ENCODE measurements at regions not wholly inside any gene's neighbourhood (a gene's known extent, or its start where the extent isn't known, plus 50 kb on each side); places are given as distances from the start of the nearest gene placed in this dataset.

DNA sequence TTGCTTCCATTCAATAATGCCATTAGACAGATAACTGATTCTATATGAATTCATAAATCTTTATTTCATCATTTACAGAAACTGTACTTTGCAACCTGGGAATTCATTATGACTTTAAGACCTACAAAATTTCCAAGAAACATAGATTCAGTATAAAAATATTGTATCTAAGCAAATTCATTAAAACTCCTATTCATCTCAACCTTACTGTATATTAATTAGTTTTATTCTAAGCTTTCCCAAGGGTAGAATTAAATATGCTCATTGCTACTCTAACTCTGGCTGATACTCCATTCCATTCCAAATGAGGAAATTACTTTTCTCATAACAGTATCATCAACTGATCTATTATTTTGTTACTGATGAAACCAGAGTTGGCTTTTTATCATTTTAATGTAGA is 473.0 kb upstream of the LRRTM4 start:
- intact Hi-C loops (cut with micrococcal nuclease): no loop called here
- H3K4me1 Mint-ChIP-seq: no peaks in the 10 kb centered on the region
- no peak overlapping the region for H3K4me3 ChIP-seq (replicated peaks in 1 of 3; ENCODE audit: low read depth in 2 of 3, low read length in 3 of 3)
- H3K4me3 Mint-ChIP-seq: no peak overlapping the region
- H3K9ac ChIP-seq (ENCODE audit: insufficient read depth, low read length, poor library complexity, severe bottlenecking): no peak overlapping the region
- TF ChIP-seq, protein P1, sequence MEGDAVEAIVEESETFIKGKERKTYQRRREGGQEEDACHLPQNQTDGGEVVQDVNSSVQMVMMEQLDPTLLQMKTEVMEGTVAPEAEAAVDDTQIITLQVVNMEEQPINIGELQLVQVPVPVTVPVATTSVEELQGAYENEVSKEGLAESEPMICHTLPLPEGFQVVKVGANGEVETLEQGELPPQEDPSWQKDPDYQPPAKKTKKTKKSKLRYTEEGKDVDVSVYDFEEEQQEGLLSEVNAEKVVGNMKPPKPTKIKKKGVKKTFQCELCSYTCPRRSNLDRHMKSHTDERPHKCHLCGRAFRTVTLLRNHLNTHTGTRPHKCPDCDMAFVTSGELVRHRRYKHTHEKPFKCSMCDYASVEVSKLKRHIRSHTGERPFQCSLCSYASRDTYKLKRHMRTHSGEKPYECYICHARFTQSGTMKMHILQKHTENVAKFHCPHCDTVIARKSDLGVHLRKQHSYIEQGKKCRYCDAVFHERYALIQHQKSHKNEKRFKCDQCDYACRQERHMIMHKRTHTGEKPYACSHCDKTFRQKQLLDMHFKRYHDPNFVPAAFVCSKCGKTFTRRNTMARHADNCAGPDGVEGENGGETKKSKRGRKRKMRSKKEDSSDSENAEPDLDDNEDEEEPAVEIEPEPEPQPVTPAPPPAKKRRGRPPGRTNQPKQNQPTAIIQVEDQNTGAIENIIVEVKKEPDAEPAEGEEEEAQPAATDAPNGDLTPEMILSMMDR (IDR thresholded peaks at IDR 0.05): no peak
- H3K4me1 ChIP-seq (ENCODE audit: control insufficient read depth in 1 of 2, insufficient read depth in 2 of 2, low read length in 2 of 2): no peaks in the 10 kb centered on the region
- H3K27me3 ChIP-seq (ENCODE audit: control insufficient read depth in 2 of 2, insufficient read depth in 2 of 2, low read length in 2 of 2): no peaks in the 10 kb centered on the region
- no peak for DNase-seq
- H3K4me2 ChIP-seq (replicated peaks; ENCODE audit: extremely low read depth, low read length, poor library complexity, severe bottlenecking): no peak overlapping the region
- no peaks in the 10 kb centered on the region for H4K20me1 ChIP-seq (ENCODE audit: insufficient read depth, low read length)
- no peaks in the 10 kb centered on the region for H3K9me3 ChIP-seq (replicated peaks in 1 of 2; ENCODE audit: control insufficient read depth in 1 of 2, insufficient read depth in 1 of 2, low read length in 2 of 2)
- H3K27ac ChIP-seq (ENCODE audit: low read depth in 1 of 2, low read length in 2 of 2): no peak overlapping the region
- no peaks in the 10 kb centered on the region for H3K9me3 Mint-ChIP-seq
- H3K27ac Mint-ChIP-seq: no peak overlapping the region
- H2AFZ ChIP-seq (ENCODE audit: insufficient read depth, low read depth, low read length, poor library complexity, severe bottlenecking): no peak overlapping the region
- H3K79me2 ChIP-seq (ENCODE audit: insufficient read depth, low read length): no peaks in the 10 kb centered on the region
- no peaks in the 10 kb centered on the region for H3K27me3 Mint-ChIP-seq (ENCODE audit: low read depth in 3 of 3)
- no peaks in the 10 kb centered on the region for H3K36me3 Mint-ChIP-seq
- no peaks in the 10 kb centered on the region for H3K36me3 ChIP-seq (replicated peaks in 1 of 2; ENCODE audit: control insufficient read depth in 1 of 2, insufficient read depth in 2 of 2, low read length in 2 of 2)

DNA sequence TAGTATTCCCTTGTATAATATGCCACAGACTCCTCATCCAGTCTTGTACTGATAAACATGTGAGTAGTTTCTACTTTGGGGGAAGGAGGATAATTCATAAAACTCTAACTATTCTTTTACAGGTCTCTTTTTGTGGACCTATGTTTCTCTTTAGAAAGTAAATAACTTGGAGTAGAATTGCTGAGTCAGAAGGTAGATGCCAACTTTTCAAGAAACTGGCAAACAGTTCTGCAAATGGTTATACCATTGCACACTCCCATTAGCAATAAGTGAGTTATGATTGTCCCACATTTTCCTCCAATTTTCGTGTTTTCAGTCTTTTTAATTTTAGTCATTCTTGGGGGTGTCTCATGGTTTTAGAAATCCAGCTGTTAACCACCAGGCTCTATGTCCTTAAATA is 477.2 kb upstream of the LRRTM4 start:
- Histone ChIP-seq H3K9ac (ENCODE audit: insufficient read depth, low read length, poor library complexity, severe bottlenecking) (no peak overlapping the region), H3K4me1 (ENCODE audit: control insufficient read depth in 1 of 2, insufficient read depth in 2 of 2, low read length in 2 of 2) (no peaks in the 10 kb centered on the region), H3K4me2 (replicated peaks; ENCODE audit: extremely low read depth, low read length, poor library complexity, severe bottlenecking) (no peak overlapping the region), H3K4me3 (replicated peaks in 1 of 3; ENCODE audit: low read depth in 2 of 3, low read length in 3 of 3) (no peak overlapping the region), H3K36me3 (replicated peaks in 1 of 2; ENCODE audit: control insufficient read depth in 1 of 2, insufficient read depth in 2 of 2, low read length in 2 of 2) (no peaks in the 10 kb centered on the region), H2AFZ (ENCODE audit: insufficient read depth, low read depth, low read length, poor library complexity, severe bottlenecking) (no peak overlapping the region), H3K27ac (ENCODE audit: low read depth in 1 of 2, low read length in 2 of 2) (no peak overlapping the region), H4K20me1 (ENCODE audit: insufficient read depth, low read length) (no peaks in the 10 kb centered on the region), H3K9me3 (replicated peaks in 1 of 2; ENCODE audit: control insufficient read depth in 1 of 2, insufficient read depth in 1 of 2, low read length in 2 of 2) (peaks cover 0 to 4% of the 10 kb centered on the region in 2 donors), H3K27me3 (ENCODE audit: control insufficient read depth in 2 of 2, insufficient read depth in 2 of 2, low read length in 2 of 2) (no peaks in the 10 kb centered on the region), H3K79me2 (ENCODE audit: insufficient read depth, low read length) (no peaks in the 10 kb centered on the region)
- WGBS (ENCODE audit: insufficient coverage): no CpG with 5 or more reads among the region's 1 CpG
- Mint-ChIP-seq H3K4me3 (no peak overlapping the region), H3K27ac (no peak overlapping the region), H3K9me3 (peaks cover 0 to 3% (median 0%) of the 10 kb centered on the region in 7 donors), H3K27me3 (ENCODE audit: low read depth in 3 of 3) (no peaks in the 10 kb centered on the region), H3K4me1 (no peaks in the 10 kb centered on the region), H3K36me3 (no peaks in the 10 kb centered on the region)
- intact Hi-C loops (cut with micrococcal nuclease): no loop called here
- DNase-seq: no peak
- TF ChIP-seq, protein P1 (IDR thresholded peaks at IDR 0.05): no peak

All from CD14-positive monocyte (primary cell).